ENCODE measurements at regions not wholly inside any gene's neighbourhood (a gene's known extent, or its start where the extent isn't known, plus 50 kb on each side); places are given as distances from the start of the nearest gene placed in this dataset.

- TF ChIP-seq CTCF (IDR thresholded peaks at IDR 0.05) (no peak), POLR2A (IDR thresholded peaks at IDR 0.05) (no peak)
Observed at GRCh38 chr13:44797685-44798084, 191.6 kb downstream of the NUFIP1 start.

All from testis (tissue), 2 donors.